ENCODE measurements at regions not wholly inside any gene's neighbourhood (a gene's known extent, or its start where the extent isn't known, plus 50 kb on each side); places are given as distances from the start of the nearest gene placed in this dataset.

DNA sequence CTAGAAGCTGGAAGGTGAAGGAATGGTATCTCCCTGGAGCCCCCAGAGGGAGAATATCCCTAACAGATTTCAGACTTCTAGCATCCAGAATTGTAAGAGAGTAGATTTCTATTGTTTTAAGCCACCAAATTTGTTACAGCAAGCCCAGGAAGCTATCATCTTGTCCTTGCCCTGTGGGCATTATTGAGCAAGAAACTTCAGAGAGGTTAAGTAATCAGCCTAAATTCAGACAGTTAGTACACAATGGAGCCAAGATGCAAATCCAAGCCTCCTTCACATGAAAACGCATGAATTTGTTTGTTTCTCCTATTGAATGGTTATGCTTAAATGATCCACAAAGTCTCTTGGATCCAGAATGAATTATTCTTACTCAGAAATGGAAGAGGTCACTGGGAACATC lies 55.2 kb upstream of the TRIB2 start:
- DNase-seq, result no peak

- DNase-seq, result no peak
Measured at GRCh38 chr2:12663306-12664037, 53.3 kb upstream of the TRIB2 start.

- DNase-seq, result no peak
Measured at GRCh38 chr2:12665334-12665733, 51.4 kb upstream of the TRIB2 start.

GRCh38 chr2:12666445-12666844 lies 50.3 kb upstream of the TRIB2 start:
- no peak for DNase-seq
